ENCODE measurements at regions not wholly inside any gene's neighbourhood (a gene's known extent, or its start where the extent isn't known, plus 50 kb on each side); places are given as distances from the start of the nearest gene placed in this dataset.
A peak's percentile ranks its signal among the peaks of the same experiment; 100 is the strongest.

DNA sequence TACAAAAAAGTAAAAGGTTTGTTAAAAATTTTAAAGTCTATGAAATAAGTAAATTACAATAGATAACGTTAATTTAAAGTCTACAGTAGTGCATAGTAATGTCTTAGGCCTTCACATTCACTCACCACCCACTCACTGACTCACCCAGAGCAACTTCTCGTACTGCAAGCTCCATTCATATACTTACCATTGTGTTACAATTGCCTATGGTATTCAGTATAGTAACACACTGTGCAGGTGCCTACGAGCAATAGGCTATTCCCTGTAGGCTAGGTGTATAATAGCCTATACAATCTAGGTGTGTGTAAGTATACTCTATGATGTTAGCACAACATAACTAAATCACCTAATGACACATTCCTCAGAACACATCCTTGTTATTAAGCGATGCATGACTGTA is 435.3 kb upstream of the TMTC1 start:
- Histone ChIP-seq H3K14ac (replicated peaks; ENCODE audit: low read depth, low read length) (no peak overlapping the region), H3K9me1 (ENCODE audit: insufficient read depth, low read length) (no peaks in the 10 kb centered on the region), H2BK20ac (ENCODE audit: low read depth, low read length) (no peak overlapping the region), H2AK9ac (replicated peaks; ENCODE audit: low read depth, low read length, poor library complexity) (no peak overlapping the region), H4K5ac (ENCODE audit: low read depth, low read length) (no peak overlapping the region), H2BK5ac (ENCODE audit: low read depth, low read length, poor library complexity, severe bottlenecking) (no peak overlapping the region), H4K20me1 (ENCODE audit: insufficient read depth, low read length) (no peaks in the 10 kb centered on the region), H3K79me1 (ENCODE audit: low read depth in 1 of 2, low read length in 2 of 2) (no peaks in the 10 kb centered on the region), H2AFZ (replicated peaks; ENCODE audit: low read length, poor library complexity) (no peak overlapping the region), H3K9ac (ENCODE audit: low read depth, low read length) (no peak overlapping the region), H3K23ac (ENCODE audit: low read depth, low read length) (no peak overlapping the region), H2BK120ac (ENCODE audit: low read depth, low read length) (no peak overlapping the region), H4K91ac (ENCODE audit: insufficient read depth, low read depth, low read length) (no peak overlapping the region), H3K56ac (ENCODE audit: extremely low read depth, insufficient read depth, low read length) (no peak overlapping the region), H3K27me3 (ENCODE audit: control insufficient read depth, insufficient read depth, low read length) (no peaks in the 10 kb centered on the region), H4K8ac (ENCODE audit: low read depth in 2 of 2, low read length in 2 of 2) (no peak overlapping the region), H3K36me3 (ENCODE audit: control insufficient read depth, insufficient read depth, low read length) (no peaks in the 10 kb centered on the region), H3K18ac (ENCODE audit: low read depth, low read length) (no peak overlapping the region), H3K9me3 (ENCODE audit: control insufficient read depth, insufficient read depth, low read length) (no peaks in the 10 kb centered on the region), H3K4me2 (ENCODE audit: low read depth, low read length) (no peak overlapping the region), H3K4ac (ENCODE audit: low read depth, low read length) (no peak overlapping the region), H3K4me3 (ENCODE audit: insufficient read depth, low read depth, low read length) (no peak overlapping the region), H3K4me1 (ENCODE audit: control insufficient read depth, insufficient read depth, low read length) (no peaks in the 10 kb centered on the region), H2BK15ac (ENCODE audit: low read depth, low read length) (no peak overlapping the region), H2AK5ac (ENCODE audit: low read depth, low read length) (no peak overlapping the region), H3K27ac (ENCODE audit: insufficient read depth, low read length) (no peak overlapping the region)
- dilution Hi-C loops (cut with HindIII; ENCODE audit: low sequenced_read_pairs, unreplicated experiment) (no loop called here), intact Hi-C loops (cut with micrococcal nuclease) (no loop called here), in situ Hi-C loops (cut with MboI; ENCODE audit: low sequenced_read_pairs) (no loop called here)
- peak; percentile 35; the same call in 1 of the 2 replicates for ATAC-seq (ENCODE audit: low read depth)
- DNase-seq, result peak; percentile 22
- WGBS, 2 experiments (ENCODE audit: extremely low coverage in 2 of 2, insufficient read length in 1 of 2), result no CpG with 5 or more reads among the region's 4 CpGs
- BruUV-seq (replicated peaks), result no TSS peak
- TF ChIP-seq RFX5 (IDR thresholded peaks at IDR 0.05; ENCODE audit: low read depth, low read length), result no peak
- no peak for TF ChIP-seq MAFK (IDR thresholded peaks at IDR 0.05; ENCODE audit: low read depth, low read length)
- no peak for TF ChIP-seq NFE2L2 (IDR thresholded peaks at IDR 0.05; ENCODE audit: low read depth, low read length)
- TF ChIP-seq RAD21 (IDR thresholded peaks at IDR 0.05; ENCODE audit: low read length), result no peak
- no peak for TF ChIP-seq MAZ (IDR thresholded peaks at IDR 0.05; ENCODE audit: borderline replicate concordance, low read depth, low read length)
- TF ChIP-seq, protein P1, sequence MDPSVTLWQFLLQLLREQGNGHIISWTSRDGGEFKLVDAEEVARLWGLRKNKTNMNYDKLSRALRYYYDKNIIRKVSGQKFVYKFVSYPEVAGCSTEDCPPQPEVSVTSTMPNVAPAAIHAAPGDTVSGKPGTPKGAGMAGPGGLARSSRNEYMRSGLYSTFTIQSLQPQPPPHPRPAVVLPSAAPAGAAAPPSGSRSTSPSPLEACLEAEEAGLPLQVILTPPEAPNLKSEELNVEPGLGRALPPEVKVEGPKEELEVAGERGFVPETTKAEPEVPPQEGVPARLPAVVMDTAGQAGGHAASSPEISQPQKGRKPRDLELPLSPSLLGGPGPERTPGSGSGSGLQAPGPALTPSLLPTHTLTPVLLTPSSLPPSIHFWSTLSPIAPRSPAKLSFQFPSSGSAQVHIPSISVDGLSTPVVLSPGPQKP (IDR thresholded peaks at IDR 0.05; ENCODE audit: borderline replicate concordance, low read depth, low read length), result no peak
- no peak for TF ChIP-seq POLR2A (IDR thresholded peaks at IDR 0.05; ENCODE audit: low read depth, low read length)
- TF ChIP-seq MXI1 (IDR thresholded peaks at IDR 0.05; ENCODE audit: borderline replicate concordance, low read depth, low read length), result no peak
- no peak for TF ChIP-seq CEBPB (IDR thresholded peaks at IDR 0.05; ENCODE audit: low read depth, low read length)
- TF ChIP-seq, protein P2, sequence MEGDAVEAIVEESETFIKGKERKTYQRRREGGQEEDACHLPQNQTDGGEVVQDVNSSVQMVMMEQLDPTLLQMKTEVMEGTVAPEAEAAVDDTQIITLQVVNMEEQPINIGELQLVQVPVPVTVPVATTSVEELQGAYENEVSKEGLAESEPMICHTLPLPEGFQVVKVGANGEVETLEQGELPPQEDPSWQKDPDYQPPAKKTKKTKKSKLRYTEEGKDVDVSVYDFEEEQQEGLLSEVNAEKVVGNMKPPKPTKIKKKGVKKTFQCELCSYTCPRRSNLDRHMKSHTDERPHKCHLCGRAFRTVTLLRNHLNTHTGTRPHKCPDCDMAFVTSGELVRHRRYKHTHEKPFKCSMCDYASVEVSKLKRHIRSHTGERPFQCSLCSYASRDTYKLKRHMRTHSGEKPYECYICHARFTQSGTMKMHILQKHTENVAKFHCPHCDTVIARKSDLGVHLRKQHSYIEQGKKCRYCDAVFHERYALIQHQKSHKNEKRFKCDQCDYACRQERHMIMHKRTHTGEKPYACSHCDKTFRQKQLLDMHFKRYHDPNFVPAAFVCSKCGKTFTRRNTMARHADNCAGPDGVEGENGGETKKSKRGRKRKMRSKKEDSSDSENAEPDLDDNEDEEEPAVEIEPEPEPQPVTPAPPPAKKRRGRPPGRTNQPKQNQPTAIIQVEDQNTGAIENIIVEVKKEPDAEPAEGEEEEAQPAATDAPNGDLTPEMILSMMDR (conservative IDR thresholded peaks at IDR 0.05; ENCODE audit: low read depth, low read length), result no peak
- no peak for TF ChIP-seq CHD1 (IDR thresholded peaks at IDR 0.05; ENCODE audit: low read depth, low read length)
- TF ChIP-seq RCOR1 (IDR thresholded peaks at IDR 0.05; ENCODE audit: insufficient replicate concordance, low read length), result no peak
- ChIA-PET CTCF (no interaction called here), POLR2A (ENCODE audit: unreplicated experiment) (no interaction called here)
